Activated T-cell treated with anti-CD3 and anti-CD28 coated beads, Interleukin-2, amount 50 U/mL, for 4 hours (primary cell): ENCODE measurements at regions not wholly inside any gene's neighbourhood (a gene's known extent, or its start where the extent isn't known, plus 50 kb on each side); places are given as distances from the start of the nearest gene placed in this dataset.

Experiments used
- ATAC-seq, 2 donors: fragments of 200-7000 bp; cut with Tn5 transposase; one replicate each; pipeline ENCODE4 v1.10.0; 2021
- DNase-seq: peaks from one replicate; pipeline ENCODE4 v3.0.0-alpha.2; 2020
- H3K27me3 Mint-ChIP-seq: one replicate; pipeline ENCODE4 v1.8.0; 2021; ENCODE audit warnings: low read depth, mixed read lengths
- H3K36me3 Mint-ChIP-seq: one replicate; pipeline ENCODE4 v1.8.0; 2022; ENCODE audit warnings: mixed read lengths; ENCODE audit not compliant: insufficient read depth
- H3K4me1 Mint-ChIP-seq: one replicate; pipeline ENCODE4 v1.8.0; 2021; ENCODE audit warnings: low read depth, mixed read lengths
- H3K4me3 Mint-ChIP-seq: one replicate; pipeline ENCODE4 v1.8.0; 2021; ENCODE audit warnings: mild to moderate bottlenecking, moderate library complexity, mixed read lengths
- H3K9me3 Mint-ChIP-seq: one replicate; pipeline ENCODE4 v1.8.0; 2021; ENCODE audit warnings: mixed read lengths

DNA sequence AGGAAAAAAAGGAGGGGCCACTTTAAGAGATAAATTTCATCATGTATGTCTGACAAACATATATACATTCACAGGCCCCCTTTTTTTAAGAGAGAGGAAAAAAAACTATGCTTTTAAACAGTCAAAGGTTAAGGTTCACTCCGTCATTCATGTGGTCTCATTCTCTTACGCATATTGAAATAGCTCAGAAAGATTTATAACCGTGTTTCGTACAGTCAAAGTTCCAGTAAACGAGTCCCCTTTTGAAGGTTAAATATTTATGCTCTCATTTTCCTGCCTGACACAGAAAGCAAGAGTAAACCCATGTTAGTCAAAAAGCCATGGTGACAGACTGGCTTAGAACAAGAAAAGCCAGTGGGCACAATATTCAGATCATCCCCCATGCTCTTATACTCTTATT lies 248.0 kb upstream of the ARRDC4 start:
- no peaks in the 10 kb centered on the region for H3K4me1 Mint-ChIP-seq
- no peaks in the 10 kb centered on the region for H3K36me3 Mint-ChIP-seq
- no peaks in the 10 kb centered on the region for H3K9me3 Mint-ChIP-seq
- no peak overlapping the region for H3K4me3 Mint-ChIP-seq
- ATAC-seq (no peak), DNase-seq (no peak)
- no peaks in the 10 kb centered on the region for H3K27me3 Mint-ChIP-seq

DNA sequence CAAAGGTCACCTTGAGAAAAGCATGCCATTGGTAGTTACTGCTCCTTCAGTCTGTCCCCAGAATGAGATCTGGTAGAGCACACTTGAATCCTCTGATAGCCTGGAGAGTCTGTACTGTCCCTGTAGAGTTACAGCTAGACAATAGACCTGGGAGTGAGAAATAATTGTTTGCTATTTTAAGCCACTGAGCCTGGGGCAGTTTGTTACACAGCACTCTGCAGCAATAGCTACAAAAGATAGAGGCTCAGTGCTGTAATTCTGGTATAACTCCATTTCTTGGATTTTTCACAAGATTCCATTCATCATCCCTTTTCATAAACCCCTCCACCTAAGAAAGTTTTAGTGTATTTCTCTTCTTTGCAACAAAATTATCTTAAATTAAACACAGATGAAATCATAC lies 242.7 kb upstream of the ARRDC4 start:
- DNase-seq (no peak), ATAC-seq (no peak)
- H3K27me3 Mint-ChIP-seq = no peaks in the 10 kb centered on the region

DNA sequence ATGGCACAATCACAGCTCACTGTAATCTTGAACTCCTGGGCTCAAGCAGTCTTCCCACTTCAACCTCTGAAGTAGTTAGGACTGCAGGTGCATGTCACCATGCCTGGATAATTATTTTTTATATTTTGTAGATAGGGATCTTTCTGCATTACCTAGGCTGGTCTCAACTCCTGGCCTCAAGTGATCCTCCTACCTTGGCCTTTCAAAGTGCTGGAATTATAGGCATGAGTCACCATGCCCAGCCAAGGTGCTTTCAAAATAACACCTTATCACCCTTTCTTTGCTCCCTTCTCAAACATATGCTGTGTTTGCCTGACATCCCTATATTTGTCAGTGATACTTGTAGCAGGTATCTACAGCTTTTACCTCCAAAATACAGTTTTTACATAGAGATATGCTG lies 242.0 kb upstream of the ARRDC4 start:
- Mint-ChIP-seq H3K27me3 (no peaks in the 10 kb centered on the region), H3K4me1 (no peaks in the 10 kb centered on the region), H3K36me3 (no peaks in the 10 kb centered on the region), H3K4me3 (no peak overlapping the region), H3K9me3 (peaks cover 15% of the 10 kb centered on the region)
- DNase-seq = no peak
- ATAC-seq = no peak

More for the DNA sequence above, 242.7 kb upstream of the ARRDC4 start:
- Mint-ChIP-seq H3K9me3 (peaks cover 15% of the 10 kb centered on the region), H3K4me1 (no peaks in the 10 kb centered on the region), H3K4me3 (no peak overlapping the region), H3K36me3 (no peaks in the 10 kb centered on the region)

DNA sequence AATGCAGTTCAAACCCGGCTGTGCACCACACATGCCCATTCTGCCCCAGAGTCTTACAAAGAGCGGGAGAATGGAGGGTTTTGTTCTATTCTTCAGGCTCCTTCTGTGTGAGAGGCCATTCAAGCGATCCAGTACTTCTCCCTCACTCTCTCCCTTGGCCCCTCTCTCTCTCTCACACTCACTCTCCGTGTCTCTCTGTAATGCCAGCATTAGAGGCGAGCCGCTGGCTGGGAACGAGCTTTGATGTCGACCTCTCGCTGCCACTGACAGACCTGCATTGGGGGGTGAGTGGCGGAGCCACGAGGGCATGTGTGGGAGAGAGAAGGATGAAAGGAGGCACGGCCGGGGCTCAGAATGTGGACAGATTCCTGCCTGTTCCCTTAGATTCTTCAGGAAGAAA lies 231.7 kb upstream of the ARRDC4 start:
- ATAC-seq = no peak

DNA sequence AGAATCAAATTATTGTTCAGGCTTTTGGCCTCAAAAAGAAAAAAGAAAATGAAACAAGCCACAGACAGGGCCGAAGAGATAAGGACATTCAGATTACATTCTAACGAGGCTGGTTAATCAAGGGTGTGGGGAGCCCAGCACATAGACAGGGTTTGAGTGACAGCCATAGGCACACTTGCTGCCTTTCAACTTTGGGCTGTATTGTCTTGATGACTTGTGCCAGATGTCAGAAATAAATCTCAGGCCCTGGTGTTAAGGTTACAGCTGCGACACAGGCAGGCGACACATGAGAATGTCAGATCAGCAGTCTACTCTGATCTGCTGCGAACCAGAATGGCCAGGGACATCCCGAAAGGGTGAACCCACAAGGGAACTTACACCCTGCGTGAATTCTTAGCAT lies 231.2 kb upstream of the ARRDC4 start:
- H3K9me3 Mint-ChIP-seq = peaks cover 6% of the 10 kb centered on the region
- H3K4me3 Mint-ChIP-seq = no peak overlapping the region
- ATAC-seq (no peak), DNase-seq (no peak)
- no peaks in the 10 kb centered on the region for H3K36me3 Mint-ChIP-seq
- H3K27me3 Mint-ChIP-seq = no peaks in the 10 kb centered on the region
- H3K4me1 Mint-ChIP-seq = no peaks in the 10 kb centered on the region

More for the DNA sequence above, 231.7 kb upstream of the ARRDC4 start:
- Mint-ChIP-seq H3K4me3 (no peak overlapping the region), H3K36me3 (no peaks in the 10 kb centered on the region), H3K27me3 (no peaks in the 10 kb centered on the region), H3K9me3 (peaks cover 10% of the 10 kb centered on the region), H3K4me1 (no peaks in the 10 kb centered on the region)
- no peak for DNase-seq

DNA sequence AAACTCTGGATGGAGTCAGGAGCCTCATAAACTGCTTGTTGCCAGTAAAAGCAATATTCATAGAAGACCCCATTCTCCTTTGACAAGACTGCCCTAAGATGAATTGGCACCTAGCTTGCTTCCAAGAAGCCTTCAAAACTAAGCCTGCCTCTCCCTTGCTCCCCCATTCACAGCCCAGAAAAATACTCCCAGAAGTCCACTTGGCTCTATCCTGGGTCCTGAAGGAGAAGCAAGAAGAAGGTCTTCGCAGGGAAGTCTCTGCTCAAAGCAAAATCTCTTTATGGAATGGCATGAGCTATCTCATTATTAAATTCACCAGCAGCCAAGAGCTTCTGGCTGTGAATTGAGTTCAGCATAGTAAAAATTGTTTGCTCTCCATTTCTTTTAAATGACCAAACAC lies 230.2 kb upstream of the ARRDC4 start:
- Mint-ChIP-seq H3K9me3 (peaks cover 3% of the 10 kb centered on the region), H3K4me3 (no peak overlapping the region), H3K4me1 (no peaks in the 10 kb centered on the region), H3K36me3 (no peaks in the 10 kb centered on the region), H3K27me3 (no peaks in the 10 kb centered on the region)
- DNase-seq (no peak), ATAC-seq (no peak)

DNA sequence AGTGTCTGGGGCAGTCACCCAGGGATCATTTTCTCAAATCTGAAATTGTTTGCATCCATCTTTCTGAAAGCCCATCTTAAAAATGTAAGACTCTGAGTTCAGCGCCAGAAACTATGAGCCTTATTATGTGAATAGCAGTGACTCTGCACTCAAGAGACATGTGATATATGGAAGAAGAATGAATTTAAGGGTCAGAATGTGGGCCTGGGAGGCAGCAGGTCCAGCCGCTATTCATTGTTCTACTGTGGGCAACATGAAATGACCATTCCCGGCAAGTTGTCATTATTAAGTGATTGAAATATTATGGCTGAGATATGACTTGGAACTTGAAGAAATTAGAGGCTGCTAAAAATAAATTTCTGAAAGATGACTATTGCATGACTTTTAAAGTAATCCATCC lies 228.6 kb upstream of the ARRDC4 start:
- no peaks in the 10 kb centered on the region for H3K36me3 Mint-ChIP-seq
- H3K27me3 Mint-ChIP-seq = no peaks in the 10 kb centered on the region
- DNase-seq (no peak), ATAC-seq (no peak)
- H3K4me1 Mint-ChIP-seq = no peaks in the 10 kb centered on the region
- H3K4me3 Mint-ChIP-seq = no peak overlapping the region
- H3K9me3 Mint-ChIP-seq = peaks cover 3% of the 10 kb centered on the region

DNA sequence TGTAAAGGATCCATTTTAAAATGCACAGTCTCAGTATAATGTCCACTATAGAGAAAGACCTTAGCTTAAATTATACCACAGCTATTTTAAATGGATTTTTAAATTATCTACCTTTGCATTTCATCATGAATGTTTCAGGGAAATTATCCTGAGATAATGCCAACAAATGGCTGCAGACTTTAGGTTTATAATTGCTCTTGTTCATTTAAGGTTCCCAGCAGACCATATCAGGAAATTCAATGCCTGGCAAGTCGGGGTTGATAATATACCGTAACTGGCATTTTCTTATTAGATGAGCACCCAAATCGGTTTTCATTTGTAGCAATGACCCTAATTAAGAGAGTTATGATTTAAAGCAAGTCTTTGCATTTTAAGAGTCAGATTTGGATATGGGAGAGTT lies 227.1 kb upstream of the ARRDC4 start:
- DNase-seq (no peak), ATAC-seq (no peak)
- Mint-ChIP-seq H3K9me3 (peaks cover 3% of the 10 kb centered on the region), H3K4me3 (no peak overlapping the region), H3K27me3 (no peaks in the 10 kb centered on the region), H3K36me3 (no peaks in the 10 kb centered on the region), H3K4me1 (no peaks in the 10 kb centered on the region)

DNA sequence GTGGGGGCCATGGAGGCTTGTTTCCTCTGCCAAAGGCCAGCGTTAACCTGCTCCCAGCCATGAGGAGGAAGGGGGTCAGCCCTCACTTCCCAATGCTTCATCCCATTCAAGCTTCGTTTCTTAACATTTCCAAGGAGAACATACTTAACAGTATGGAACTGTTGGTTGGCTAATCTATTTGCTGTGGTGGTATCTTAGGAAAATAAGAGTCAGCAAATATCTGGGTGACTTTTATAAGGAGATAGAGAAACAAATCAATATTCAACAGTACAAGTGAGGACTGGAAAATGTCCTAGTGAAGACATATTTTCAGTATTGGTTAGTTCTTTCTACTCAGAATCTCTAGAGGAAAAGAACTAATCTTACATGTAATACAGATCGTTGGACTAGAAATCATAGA lies 223.8 kb upstream of the ARRDC4 start:
- ATAC-seq (no peak), DNase-seq (no peak)
- no peaks in the 10 kb centered on the region for H3K9me3 Mint-ChIP-seq
- no peak overlapping the region for H3K4me3 Mint-ChIP-seq
- no peaks in the 10 kb centered on the region for H3K4me1 Mint-ChIP-seq
- H3K36me3 Mint-ChIP-seq = no peaks in the 10 kb centered on the region
- H3K27me3 Mint-ChIP-seq = no peaks in the 10 kb centered on the region

DNA sequence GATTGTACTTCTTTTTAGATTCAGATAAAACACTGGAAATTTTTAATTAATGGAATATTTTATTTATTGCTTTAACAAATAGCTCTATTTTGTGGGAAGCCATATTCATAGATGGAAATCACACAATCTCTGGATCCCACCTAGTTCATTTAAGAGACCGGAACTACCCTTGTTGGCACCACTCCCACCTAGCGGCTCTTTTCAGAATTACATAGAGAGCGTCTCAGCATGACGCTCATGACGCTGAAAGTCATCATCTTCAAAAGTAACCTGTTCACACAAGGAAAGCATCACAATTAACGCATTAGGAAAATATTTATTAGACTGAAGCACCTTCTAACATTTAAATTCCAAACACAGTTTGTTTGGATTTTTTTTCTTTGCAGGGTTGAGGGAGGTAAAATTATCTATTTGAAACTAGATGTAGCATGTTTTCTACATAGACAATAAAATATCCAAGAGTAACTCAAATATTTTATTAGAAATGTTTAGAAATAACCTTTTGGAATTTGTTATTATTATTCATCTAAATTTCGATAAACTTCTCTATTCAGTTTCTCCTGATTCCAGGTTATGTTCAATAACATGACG lies 214.9 kb upstream of the ARRDC4 start:
- Mint-ChIP-seq H3K36me3 (no peaks in the 10 kb centered on the region), H3K9me3 (no peaks in the 10 kb centered on the region), H3K4me1 (no peaks in the 10 kb centered on the region), H3K4me3 (no peak overlapping the region), H3K27me3 (no peaks in the 10 kb centered on the region)
- DNase-seq = no peak
- ATAC-seq = no peak

DNA sequence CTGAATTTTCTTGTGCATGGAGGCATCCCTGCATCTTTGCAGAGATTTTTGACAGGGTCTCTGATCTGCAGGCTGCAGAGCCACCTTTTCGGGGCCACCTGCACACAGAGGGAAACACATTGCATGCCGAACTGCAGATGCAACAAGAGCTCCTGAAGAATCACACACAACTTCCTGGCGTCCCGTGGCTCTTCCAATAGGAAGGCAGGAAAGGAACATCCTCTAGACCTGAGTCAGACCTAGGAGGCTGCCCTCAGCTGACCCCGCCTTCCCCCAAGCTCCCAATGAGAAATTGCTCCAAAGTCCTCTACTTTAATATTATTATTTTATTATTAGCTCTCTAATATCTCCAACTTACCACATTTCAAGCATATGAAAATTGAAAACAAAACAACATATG lies 213.2 kb upstream of the ARRDC4 start:
- H3K9me3 Mint-ChIP-seq = no peaks in the 10 kb centered on the region
- no peak for ATAC-seq
- H3K4me3 Mint-ChIP-seq = no peak overlapping the region
- no peaks in the 10 kb centered on the region for H3K4me1 Mint-ChIP-seq
- no peak for DNase-seq
- no peaks in the 10 kb centered on the region for H3K27me3 Mint-ChIP-seq
- no peaks in the 10 kb centered on the region for H3K36me3 Mint-ChIP-seq

DNA sequence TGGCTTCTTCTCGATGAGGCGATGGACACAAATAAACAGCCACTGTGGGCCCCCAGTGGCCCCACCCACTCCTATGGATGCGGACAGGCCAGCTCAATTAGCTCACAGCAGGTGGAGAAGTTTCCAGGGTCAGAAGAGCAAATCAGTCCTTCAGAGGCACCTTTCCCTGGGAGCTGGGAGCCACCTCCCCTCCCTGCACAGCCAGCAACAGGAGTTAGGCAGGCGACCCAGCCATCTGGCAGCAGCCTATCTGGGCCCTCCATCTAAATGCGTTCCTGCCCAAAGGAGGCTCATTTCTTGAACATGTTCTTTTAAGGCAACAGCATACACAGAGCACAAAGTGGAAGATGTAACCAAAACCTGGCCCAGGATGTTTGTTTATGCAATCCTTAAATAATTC lies 211.9 kb upstream of the ARRDC4 start:
- DNase-seq = no peak
- no peak overlapping the region for H3K4me3 Mint-ChIP-seq
- peaks cover 3% of the 10 kb centered on the region for H3K27me3 Mint-ChIP-seq
- H3K36me3 Mint-ChIP-seq = no peaks in the 10 kb centered on the region
- no peaks in the 10 kb centered on the region for H3K9me3 Mint-ChIP-seq
- no peak for ATAC-seq
- H3K4me1 Mint-ChIP-seq = no peaks in the 10 kb centered on the region

DNA sequence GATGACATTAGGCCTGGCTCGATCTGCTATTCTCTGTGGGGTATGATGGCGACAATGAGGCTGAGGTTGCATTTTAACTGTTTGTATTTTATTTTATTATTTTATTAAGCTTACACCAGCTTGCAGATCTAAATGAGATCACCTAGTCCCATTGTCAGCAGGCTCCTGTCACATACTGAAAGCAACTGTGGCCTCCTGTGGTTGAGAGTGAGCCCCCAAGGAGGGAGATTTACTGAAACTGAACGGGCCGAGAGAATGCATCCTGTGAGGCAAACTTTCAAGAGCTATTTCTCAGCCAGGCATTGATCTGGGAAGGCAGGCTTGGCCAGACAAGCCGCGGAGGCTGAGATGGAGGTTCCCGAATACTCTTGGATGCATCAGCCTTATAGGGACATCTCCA lies 210.4 kb upstream of the ARRDC4 start:
- no peak for ATAC-seq
- Mint-ChIP-seq H3K36me3 (no peaks in the 10 kb centered on the region), H3K4me3 (no peak overlapping the region)

DNA sequence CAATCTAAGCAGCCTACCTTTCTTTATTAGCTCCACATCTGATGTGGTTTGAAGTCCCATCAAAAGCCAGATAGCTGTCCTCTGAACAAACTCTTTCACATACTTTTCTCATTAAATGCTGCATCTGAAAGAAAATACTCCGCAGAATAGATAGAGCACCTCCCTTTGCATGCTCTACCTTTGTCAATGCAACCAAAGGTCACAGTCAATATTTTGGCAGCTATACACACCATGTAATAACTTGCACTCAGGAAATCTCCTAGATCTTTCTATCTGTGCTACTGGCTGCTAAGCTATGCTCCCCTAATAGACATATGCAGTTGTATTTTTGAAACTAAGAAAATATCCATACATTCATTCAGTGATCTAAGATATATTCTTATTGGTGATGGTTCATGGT lies 204.8 kb upstream of the ARRDC4 start:
- no peaks in the 10 kb centered on the region for H3K9me3 Mint-ChIP-seq
- H3K4me3 Mint-ChIP-seq = no peak overlapping the region
- H3K4me1 Mint-ChIP-seq = no peaks in the 10 kb centered on the region
- DNase-seq (no peak), ATAC-seq (no peak)
- no peaks in the 10 kb centered on the region for H3K36me3 Mint-ChIP-seq
- H3K27me3 Mint-ChIP-seq = peaks cover 7% of the 10 kb centered on the region

More for the DNA sequence above, 210.4 kb upstream of the ARRDC4 start:
- no peaks in the 10 kb centered on the region for H3K9me3 Mint-ChIP-seq
- DNase-seq = no peak
- H3K27me3 Mint-ChIP-seq = peaks cover 3% of the 10 kb centered on the region
- no peaks in the 10 kb centered on the region for H3K4me1 Mint-ChIP-seq

DNA sequence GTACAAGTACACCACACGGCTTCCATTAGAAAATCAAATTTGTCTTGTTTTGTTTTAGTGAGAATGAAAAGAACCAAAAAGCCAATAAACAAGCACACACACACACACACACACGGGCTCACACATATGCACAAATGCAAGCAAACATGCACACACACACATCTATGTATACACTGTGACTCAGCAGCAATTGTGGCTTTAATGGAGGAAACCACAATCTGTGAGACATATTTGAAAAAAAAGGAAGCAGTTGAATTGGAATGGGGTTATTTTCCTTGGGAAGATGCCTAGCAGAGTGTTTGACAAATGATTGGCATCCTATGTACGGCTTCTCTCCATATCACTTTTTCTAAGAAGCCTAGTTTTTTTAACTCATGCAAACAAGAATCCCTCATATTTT lies 201.1 kb upstream of the ARRDC4 start:
- Mint-ChIP-seq H3K27me3 (peaks cover 4% of the 10 kb centered on the region), H3K36me3 (no peaks in the 10 kb centered on the region)
- ATAC-seq = no peak

DNA sequence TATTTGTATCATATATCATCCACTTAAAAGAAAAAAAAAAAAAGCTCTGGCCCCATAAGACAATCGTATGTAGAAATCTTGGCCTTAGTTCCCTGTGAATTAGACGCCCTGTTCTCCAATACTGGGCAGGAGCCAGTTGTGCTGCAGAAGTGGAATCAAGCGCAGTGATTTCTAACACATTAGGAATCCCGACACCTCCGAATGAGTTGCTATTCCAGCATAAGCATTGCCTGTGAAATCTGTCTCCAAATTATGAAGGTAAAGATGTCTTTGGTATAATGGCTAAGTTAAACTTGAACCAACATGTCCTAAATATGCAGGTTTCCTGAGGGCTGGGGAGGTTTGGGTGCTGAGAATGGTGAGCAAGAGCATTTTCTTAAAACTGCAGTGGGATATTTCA lies 199.4 kb upstream of the ARRDC4 start:
- no peaks in the 10 kb centered on the region for H3K36me3 Mint-ChIP-seq
- peaks cover 3% of the 10 kb centered on the region for H3K27me3 Mint-ChIP-seq
- H3K4me3 Mint-ChIP-seq = no peak overlapping the region
- H3K9me3 Mint-ChIP-seq = no peaks in the 10 kb centered on the region
- no peaks in the 10 kb centered on the region for H3K4me1 Mint-ChIP-seq
- DNase-seq (no peak), ATAC-seq (no peak)

More for the DNA sequence above, 201.1 kb upstream of the ARRDC4 start:
- no peak for DNase-seq
- Mint-ChIP-seq H3K9me3 (no peaks in the 10 kb centered on the region), H3K4me3 (no peak overlapping the region), H3K4me1 (no peaks in the 10 kb centered on the region)
